Hepatocyte (in vitro differentiated cells): ENCODE measurements at regions not wholly inside any gene's neighbourhood (a gene's known extent, or its start where the extent isn't known, plus 50 kb on each side); places are given as distances from the start of the nearest gene placed in this dataset.

Experiments used
- DNase-seq: peaks from one replicate; pipeline ENCODE4 v3.0.0-alpha.2; 2016; ENCODE audit warnings: low spot score
- H2AFZ ChIP-seq: fragments of 200-600 bp; sonication (generic); 2 replicates; pipeline ENCODE4 v1.6.0; 2016; ENCODE audit warnings: antibody characterized with exemption, mild to moderate bottlenecking
- H3K27ac ChIP-seq: fragments of 200-600 bp; sonication (generic); 2 replicates; pipeline ENCODE4 v1.5.1; 2016; ENCODE audit warnings: mild to moderate bottlenecking
- H3K27me3 ChIP-seq: fragments of 200-600 bp; sonication (generic); 2 replicates; pipeline ENCODE4 v1.6.1; 2016
- H3K36me3 ChIP-seq: fragments of 200-600 bp; sonication (generic); replicated peaks from 2 replicates; pipeline ENCODE4 v1.5.1; 2016; ENCODE audit warnings: low read depth; ENCODE audit not compliant: insufficient read depth
- H3K4me1 ChIP-seq: fragments of 200-600 bp; sonication (generic); 2 replicates; pipeline ENCODE4 v1.5.1; 2016; ENCODE audit warnings: mild to moderate bottlenecking, moderate library complexity; ENCODE audit not compliant: insufficient read depth
- H3K4me2 ChIP-seq: fragments of 200-600 bp; sonication (generic); 2 replicates; pipeline ENCODE4 v1.6.0; 2016
- H3K4me3 ChIP-seq: fragments of 200-600 bp; sonication (generic); 2 replicates; pipeline ENCODE4 v1.5.1; 2016; ENCODE audit warnings: mild to moderate bottlenecking
- H3K79me2 ChIP-seq: fragments of 200-600 bp; sonication (generic); 2 replicates; pipeline ENCODE4 v1.6.0; 2017; ENCODE audit warnings: mild to moderate bottlenecking
- H3K9me2 ChIP-seq: fragments of 200-600 bp; sonication (generic); replicated peaks from 2 replicates; pipeline ENCODE4 v1.6.0; 2017; ENCODE audit warnings: mild to moderate bottlenecking; ENCODE audit not compliant: insufficient read depth
- H3K9me3 ChIP-seq: fragments of 200-600 bp; sonication (generic); 2 replicates; pipeline ENCODE4 v1.5.1; 2016; ENCODE audit warnings: low read depth, mild to moderate bottlenecking
- H4K20me1 ChIP-seq: fragments of 200-600 bp; sonication (generic); 2 replicates; pipeline ENCODE4 v1.6.0; 2016; ENCODE audit warnings: mild to moderate bottlenecking; ENCODE audit not compliant: insufficient read depth, poor library complexity, severe bottlenecking
- CTCF ChIP-seq: fragments of 200-600 bp; sonication (generic); IDR thresholded peaks from 2 replicates; pipeline ENCODE4 v1.5.1; 2016; ENCODE audit warnings: antibody characterized with exemption, mild to moderate bottlenecking; ENCODE audit not compliant: poor library complexity
- EZH2 ChIP-seq: fragments of 200-600 bp; sonication (generic); IDR thresholded peaks from 2 replicates; pipeline ENCODE4 v1.6.1; 2016; ENCODE audit warnings: antibody characterized with exemption, mild to moderate bottlenecking, borderline replicate concordance
- EZH2phosphoT487 ChIP-seq: fragments of 200-600 bp; sonication (generic); IDR thresholded peaks from one replicate; pipeline ENCODE4 v1.6.1; 2018; ENCODE audit warnings: antibody characterized with exemption, mild to moderate bottlenecking, low read depth, moderate library complexity; ENCODE audit not compliant: unreplicated experiment, severe bottlenecking
- WGBS: methylation state at CpG from one replicate; pipeline ENCODE4 v1.1.6; 2016; ENCODE audit warnings: low lambda C conversion rate; ENCODE audit errors: missing lambda C conversion rate; 5-methylcytosine and 5-hydroxymethylcytosine counted together

GRCh38 chr12:125225641-125226040 lies 160.4 kb downstream of the AACS start:
- TF ChIP-seq EZH2 (no peak), EZH2phosphoT487 (no peak), CTCF (no peak)
- Histone ChIP-seq H2AFZ (no peak overlapping the region), H3K9me3 (no peaks in the 10 kb centered on the region), H4K20me1 (no peaks in the 10 kb centered on the region), H3K27ac (no peak overlapping the region), H3K9me2 (no peaks in the 10 kb centered on the region), H3K4me1 (no peaks in the 10 kb centered on the region), H3K36me3 (no peaks in the 10 kb centered on the region), H3K79me2 (no peaks in the 10 kb centered on the region), H3K4me3 (no peak overlapping the region), H3K27me3 (no peaks in the 10 kb centered on the region), H3K4me2 (no peak overlapping the region)
- no peak for DNase-seq
- 90% methylated on average over 4 of the region's 4 CpGs for WGBS

DNA sequence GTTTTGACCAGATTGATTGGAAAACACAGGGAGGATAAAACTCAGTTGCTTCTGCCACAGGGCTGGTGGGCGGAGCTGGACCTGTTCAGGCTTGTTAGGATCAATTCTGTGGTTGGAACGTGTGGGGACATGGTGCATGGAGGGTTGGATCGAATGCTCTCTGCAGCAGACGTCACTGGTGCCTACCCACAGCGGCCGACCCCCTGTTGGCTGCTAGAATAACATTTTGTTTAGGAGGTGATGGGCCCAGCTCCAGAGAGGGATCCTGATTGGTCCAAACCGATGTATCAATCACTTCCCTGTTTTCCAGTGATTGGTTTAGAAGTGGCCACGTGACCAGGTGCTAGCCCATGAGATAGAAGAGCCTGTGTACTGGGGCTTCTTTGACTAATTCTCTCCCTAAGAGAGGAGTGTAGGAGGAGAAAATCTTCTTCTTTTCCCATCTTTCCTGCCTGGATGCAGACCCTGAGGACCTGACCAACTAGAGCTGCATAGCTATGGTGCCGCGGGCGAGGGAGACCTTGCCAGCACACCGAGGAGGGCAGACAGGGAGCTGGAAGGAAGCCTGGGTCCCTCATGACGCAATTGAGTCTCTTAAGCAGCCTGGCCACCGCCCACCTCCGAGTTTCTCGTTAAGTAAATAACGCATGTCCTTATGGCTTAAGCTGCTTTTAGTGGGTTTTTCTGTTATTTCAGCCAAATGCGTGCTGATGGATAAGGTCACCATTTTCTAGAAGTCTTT lies 163.5 kb downstream of the AACS start:
- Histone ChIP-seq H3K79me2 (no peaks in the 10 kb centered on the region), H3K27me3 (no peaks in the 10 kb centered on the region), H3K4me2 (no peak overlapping the region), H3K4me3 (no peak overlapping the region), H3K27ac (no peak overlapping the region), H3K36me3 (no peaks in the 10 kb centered on the region), H2AFZ (no peak overlapping the region), H3K9me2 (no peaks in the 10 kb centered on the region), H4K20me1 (no peaks in the 10 kb centered on the region), H3K4me1 (no peaks in the 10 kb centered on the region), H3K9me3 (no peaks in the 10 kb centered on the region)
- TF ChIP-seq CTCF: no peak
- TF ChIP-seq EZH2phosphoT487: no peak
- TF ChIP-seq EZH2: no peak
- no peak for DNase-seq
- 84% methylated on average over 18 of the region's 18 CpGs for WGBS

GRCh38 chr12:125229878-125230530 lies 164.8 kb downstream of the AACS start:
- Histone ChIP-seq H3K27me3 (no peaks in the 10 kb centered on the region), H3K9me3 (no peaks in the 10 kb centered on the region), H4K20me1 (no peaks in the 10 kb centered on the region), H3K4me2 (no peak overlapping the region), H3K9me2 (no peaks in the 10 kb centered on the region), H3K79me2 (no peaks in the 10 kb centered on the region), H3K27ac (no peak overlapping the region), H3K36me3 (no peaks in the 10 kb centered on the region), H3K4me1 (no peaks in the 10 kb centered on the region), H3K4me3 (no peak overlapping the region), H2AFZ (no peak overlapping the region)
- no peak for DNase-seq
- TF ChIP-seq EZH2phosphoT487 (no peak), EZH2 (no peak), CTCF (no peak)
- WGBS: 93% methylated on average over 14 of the region's 14 CpGs
